Vagina (tissue), 2 donors: ENCODE measurements at regions not wholly inside any gene's neighbourhood (a gene's known extent, or its start where the extent isn't known, plus 50 kb on each side); places are given as distances from the start of the nearest gene placed in this dataset.

Experiments used
- DNase-seq, 2 donors: peaks; one replicate each; pipeline ENCODE4 v3.0.0-alpha.2; 2017; ENCODE audit errors: extremely low spot score in 2 of 2
- H3K27ac ChIP-seq: fragments of 200-600 bp; sonication (generic); one replicate; pipeline ENCODE4 v1.5.1; 2019
- H3K27me3 ChIP-seq: fragments of 200-600 bp; sonication (generic); one replicate; pipeline ENCODE4 v1.5.1; 2019
- H3K36me3 ChIP-seq, 2 donors: fragments of 200-600 bp; sonication (generic); one replicate each; pipeline ENCODE4 v1.5.1; 2017 to 2019
- H3K4me1 ChIP-seq: fragments of 200-600 bp; sonication (generic); one replicate; pipeline ENCODE4 v1.5.1; 2019
- H3K4me3 ChIP-seq, 2 donors: fragments of 200-600 bp; sonication (generic); 1 replicate in 1 of 2; 2 replicates in 1 of 2; pipeline ENCODE4 v1.5.1; 2016 to 2019
- H3K9me3 ChIP-seq: fragments of 200-600 bp; sonication (generic); one replicate; pipeline ENCODE4 v1.5.1; 2019
- CTCF ChIP-seq, 3 experiments: fragments of 450-650 bp in 2 of 3; fragments of 200-600 bp in 1 of 3; sonication (generic) in 1 of 3; IDR thresholded peaks; one replicate each; pipeline ENCODE4 v1.5.1; 2017 to 2019; ENCODE audit warnings: antibody characterized with exemption in 3 of 3, mild to moderate bottlenecking in 2 of 3, moderate library complexity in 2 of 3
- POLR2A ChIP-seq, 2 donors: fragments of 450-650 bp; IDR thresholded peaks; one replicate each; pipeline ENCODE4 v1.6.1; 2017; ENCODE audit warnings: antibody characterized with exemption in 2 of 2, mild to moderate bottlenecking in 2 of 2, moderate library complexity in 2 of 2
- POLR2AphosphoS5 ChIP-seq, 2 donors: sonication (generic); formaldehyde crosslinking; IDR thresholded peaks; one replicate each; pipeline ENCODE4 v1.9.0; 2017; ENCODE audit warnings: antibody characterized with exemption in 2 of 2, mild to moderate bottlenecking in 2 of 2, low read depth in 1 of 2; ENCODE audit not compliant: insufficient read depth in 1 of 2
- intact Hi-C: fragments of 100-400 bp; cut with DNase I; formaldehyde crosslinking; loops from one replicate; pipeline ENCODE4 v1.15.1; 2023

- Histone ChIP-seq H3K27me3 (no peaks in the 10 kb centered on the region), H3K9me3 (no peaks in the 10 kb centered on the region), H3K4me3 (no peak overlapping the region), H3K36me3 (no peaks in the 10 kb centered on the region), H3K4me1 (no peaks in the 10 kb centered on the region), H3K27ac (no peak overlapping the region)
- TF ChIP-seq POLR2AphosphoS5 (IDR thresholded peaks at IDR 0.05; ENCODE audit: insufficient read depth in 1 of 2, low read depth in 1 of 2) (no peak), CTCF (IDR thresholded peaks at IDR 0.05) (no peak), POLR2A (IDR thresholded peaks at IDR 0.05) (no peak)
- no peak for DNase-seq
- intact Hi-C loops = no loop called here
Observed at GRCh38 chr2:145731467-145731866, 1211.5 kb upstream of the ZEB2 start.

GRCh38 chr2:145729993-145730770, 1210.3 kb upstream of the ZEB2 start:
- DNase-seq = no peak

DNA sequence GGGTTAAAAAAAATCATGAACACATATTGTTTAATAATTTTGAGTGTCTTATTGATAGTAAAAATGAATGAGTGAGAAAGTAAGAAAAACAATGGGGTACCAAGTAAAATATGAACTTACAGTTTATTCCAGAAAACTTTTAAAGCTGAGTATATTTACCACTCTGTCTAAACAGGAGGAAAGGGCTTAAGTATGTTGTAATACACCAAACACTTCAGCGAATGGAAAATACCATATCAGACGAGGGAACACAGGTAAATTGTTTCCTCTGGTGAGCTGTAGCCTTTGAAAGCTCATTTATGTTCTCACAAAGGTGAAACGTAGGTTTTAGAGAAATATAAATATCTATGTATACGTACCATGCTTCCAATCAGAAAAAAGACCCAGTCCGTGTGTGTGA, 1209.6 kb upstream of the ZEB2 start:
- Histone ChIP-seq H3K4me3 (no peak overlapping the region), H3K27ac (no peak overlapping the region), H3K27me3 (no peaks in the 10 kb centered on the region), H3K4me1 (no peaks in the 10 kb centered on the region), H3K9me3 (no peaks in the 10 kb centered on the region), H3K36me3 (no peaks in the 10 kb centered on the region)
- intact Hi-C loops = no loop called here
- DNase-seq = no peak
- no peak for TF ChIP-seq POLR2AphosphoS5 (IDR thresholded peaks at IDR 0.05; ENCODE audit: insufficient read depth in 1 of 2, low read depth in 1 of 2)
- no peak for TF ChIP-seq CTCF (IDR thresholded peaks at IDR 0.05)
- no peak for TF ChIP-seq POLR2A (IDR thresholded peaks at IDR 0.05)

More at GRCh38 chr2:145729993-145730770, 1210.3 kb upstream of the ZEB2 start:
- intact Hi-C loops = no loop called here
- Histone ChIP-seq H3K27ac (no peak overlapping the region), H3K4me3 (no peak overlapping the region), H3K9me3 (no peaks in the 10 kb centered on the region), H3K27me3 (no peaks in the 10 kb centered on the region), H3K36me3 (no peaks in the 10 kb centered on the region), H3K4me1 (no peaks in the 10 kb centered on the region)
- TF ChIP-seq POLR2AphosphoS5 (IDR thresholded peaks at IDR 0.05; ENCODE audit: insufficient read depth in 1 of 2, low read depth in 1 of 2) (no peak), CTCF (IDR thresholded peaks at IDR 0.05) (no peak), POLR2A (IDR thresholded peaks at IDR 0.05) (no peak)

GRCh38 chr2:145728511-145728910, 1208.6 kb upstream of the ZEB2 start:
- no peaks in the 10 kb centered on the region for H3K4me1 ChIP-seq
- DNase-seq = no peak
- H3K36me3 ChIP-seq = no peaks in the 10 kb centered on the region
- no peak overlapping the region for H3K4me3 ChIP-seq
- intact Hi-C loops = no loop called here
- no peaks in the 10 kb centered on the region for H3K27me3 ChIP-seq
- no peaks in the 10 kb centered on the region for H3K9me3 ChIP-seq
- no peak overlapping the region for H3K27ac ChIP-seq
- TF ChIP-seq POLR2AphosphoS5 (IDR thresholded peaks at IDR 0.05; ENCODE audit: insufficient read depth in 1 of 2, low read depth in 1 of 2) (no peak), POLR2A (IDR thresholded peaks at IDR 0.05) (no peak), CTCF (IDR thresholded peaks at IDR 0.05) (no peak)

DNA sequence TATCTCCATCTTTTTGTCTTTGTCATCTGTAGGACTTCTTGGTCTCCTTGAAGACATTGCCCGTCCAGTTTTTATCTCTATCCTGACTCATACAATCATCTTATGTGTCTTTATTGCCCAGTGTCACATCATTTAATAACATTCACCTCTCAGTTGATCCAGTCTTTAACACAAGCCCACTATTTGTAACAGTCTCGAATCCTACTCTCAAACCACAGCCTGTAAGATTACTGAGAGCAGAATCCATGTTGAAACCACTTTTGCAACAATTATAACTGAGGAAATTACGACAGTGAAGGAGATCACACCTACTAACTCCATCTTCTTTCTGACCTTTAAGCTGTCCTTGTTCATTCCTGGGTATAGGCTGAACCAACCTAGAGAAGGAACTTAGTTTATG, 1206.0 kb upstream of the ZEB2 start:
- intact Hi-C loops = no loop called here
- no peaks in the 10 kb centered on the region for H3K36me3 ChIP-seq
- no peaks in the 10 kb centered on the region for H3K9me3 ChIP-seq
- no peaks in the 10 kb centered on the region for H3K4me1 ChIP-seq
- no peak overlapping the region for H3K27ac ChIP-seq
- H3K4me3 ChIP-seq = no peak overlapping the region
- H3K27me3 ChIP-seq = no peaks in the 10 kb centered on the region
- TF ChIP-seq POLR2AphosphoS5 (IDR thresholded peaks at IDR 0.05; ENCODE audit: insufficient read depth in 1 of 2, low read depth in 1 of 2) = no peak
- no peak for TF ChIP-seq POLR2A (IDR thresholded peaks at IDR 0.05)
- TF ChIP-seq CTCF (IDR thresholded peaks at IDR 0.05) = no peak
- DNase-seq = no peak
